ENCODE measurements at regions not wholly inside any gene's neighbourhood (a gene's known extent, or its start where the extent isn't known, plus 50 kb on each side); places are given as distances from the start of the nearest gene placed in this dataset.
"Not testable (repeated sequence)": the region's sequence is repeated elsewhere in the genome, so short reads cannot be mapped to it uniquely, and the experiment has no call there.

GRCh38 chr6:50555982-50556381, 157.3 kb upstream of the TFAP2D start:
- intact Hi-C loops (cut with DNase I) = no loop called here
- H3K4me1 ChIP-seq (ENCODE audit: control insufficient read depth in 1 of 2, insufficient read depth in 2 of 2, low read length in 2 of 2) = no peaks in the 10 kb centered on the region
- no peaks in the 10 kb centered on the region for H3K36me3 ChIP-seq (ENCODE audit: control insufficient read depth in 1 of 2, insufficient read depth in 2 of 2, low read length in 1 of 2)
- H3K4me3 ChIP-seq (ENCODE audit: low read length in 2 of 2) = no peak overlapping the region
- H3K9me3 ChIP-seq (ENCODE audit: control insufficient read depth, low read length) = no peaks in the 10 kb centered on the region
- 63 to 64% methylated on average over 2 of the region's 2 CpGs for WGBS, 2 donors
- DNase-seq = no peak
- no peak for ATAC-seq (ENCODE audit: low FRiP score)
- H3K27me3 ChIP-seq (ENCODE audit: control insufficient read depth in 1 of 2, insufficient read depth in 2 of 2, low read length in 1 of 2) = no peaks in the 10 kb centered on the region
- H3K27ac ChIP-seq (ENCODE audit: low read depth in 1 of 2, low read length in 2 of 2) = no peak overlapping the region

GRCh38 chr6:50565004-50565403, 148.3 kb upstream of the TFAP2D start:
- Histone ChIP-seq H3K36me3 (ENCODE audit: control insufficient read depth in 1 of 2, insufficient read depth in 2 of 2, low read length in 1 of 2) (no peaks in the 10 kb centered on the region), H3K4me3 (ENCODE audit: low read length in 2 of 2) (no peak overlapping the region), H3K4me1 (ENCODE audit: control insufficient read depth in 1 of 2, insufficient read depth in 2 of 2, low read length in 2 of 2) (no peaks in the 10 kb centered on the region), H3K27me3 (ENCODE audit: control insufficient read depth in 1 of 2, insufficient read depth in 2 of 2, low read length in 1 of 2) (no peaks in the 10 kb centered on the region), H3K9me3 (ENCODE audit: control insufficient read depth, low read length) (peaks cover 1% of the 10 kb centered on the region), H3K27ac (ENCODE audit: low read depth in 1 of 2, low read length in 2 of 2) (no peak overlapping the region)
- 73% methylated on average over 1 of the region's 1 CpG for WGBS, 2 donors
- ATAC-seq (ENCODE audit: low FRiP score) (no peak), DNase-seq (no peak)
- intact Hi-C loops (cut with DNase I) = no loop called here

GRCh38 chr6:50571230-50571629, 142.1 kb upstream of the TFAP2D start:
- H3K36me3 ChIP-seq (ENCODE audit: control insufficient read depth in 1 of 2, insufficient read depth in 2 of 2, low read length in 1 of 2); DNase-seq; H3K27ac ChIP-seq (ENCODE audit: low read depth in 1 of 2, low read length in 2 of 2); H3K4me1 ChIP-seq (ENCODE audit: control insufficient read depth in 1 of 2, insufficient read depth in 2 of 2, low read length in 2 of 2); H3K27me3 ChIP-seq (ENCODE audit: control insufficient read depth in 1 of 2, insufficient read depth in 2 of 2, low read length in 1 of 2); H3K4me3 ChIP-seq (ENCODE audit: low read length in 2 of 2); H3K9me3 ChIP-seq (ENCODE audit: control insufficient read depth, low read length); ATAC-seq (ENCODE audit: low FRiP score); intact Hi-C loops (cut with DNase I): not testable (repeated sequence)
- WGBS, 2 donors = 91 to 95% methylated on average over 2 of the region's 2 CpGs

DNA sequence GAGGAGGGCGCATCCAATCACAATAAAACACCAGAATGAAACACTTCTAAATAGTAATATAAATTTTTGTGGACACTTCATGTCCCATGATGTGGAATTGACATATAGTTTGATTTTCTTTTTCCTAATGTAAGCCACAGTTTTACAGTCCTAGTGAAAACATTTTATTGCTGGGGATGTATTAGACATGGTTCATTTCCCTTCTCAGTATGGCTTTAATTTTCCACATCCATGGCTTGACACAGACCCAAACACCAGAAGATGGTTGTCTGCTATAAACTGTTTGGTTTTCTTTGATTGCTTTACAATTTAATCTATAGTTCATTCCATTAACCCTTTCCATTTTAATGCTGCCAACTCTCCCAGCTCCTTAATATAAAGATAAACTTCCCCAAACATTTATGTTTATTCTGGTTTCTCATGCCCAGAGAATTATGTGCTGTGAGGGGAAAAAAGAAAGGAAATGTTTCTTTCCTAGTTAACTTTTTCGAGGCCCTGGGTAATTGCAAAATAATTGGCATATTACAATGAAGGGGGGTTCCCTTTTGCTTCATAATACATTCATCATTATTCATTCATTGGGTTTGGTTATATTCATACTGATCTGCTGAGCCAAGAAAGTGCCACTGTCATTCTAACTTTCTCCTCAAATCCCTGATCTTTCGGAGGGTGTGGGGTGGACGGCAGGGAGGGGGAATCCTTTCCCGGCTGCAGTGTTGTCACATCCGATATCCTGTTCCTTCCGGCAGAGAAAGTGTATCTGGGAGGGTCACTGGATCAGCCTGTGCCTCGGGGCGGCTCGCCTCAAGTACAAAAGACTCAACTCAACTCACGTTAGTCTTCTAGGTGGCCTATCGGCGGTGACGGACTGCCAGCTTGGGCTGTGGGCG, 127.6 kb upstream of the TFAP2D start:
- peak in 1 of 2 donors; percentile 34 for DNase-seq
- no peaks in the 10 kb centered on the region for H3K36me3 ChIP-seq (ENCODE audit: control insufficient read depth in 1 of 2, insufficient read depth in 2 of 2, low read length in 1 of 2)

DNA sequence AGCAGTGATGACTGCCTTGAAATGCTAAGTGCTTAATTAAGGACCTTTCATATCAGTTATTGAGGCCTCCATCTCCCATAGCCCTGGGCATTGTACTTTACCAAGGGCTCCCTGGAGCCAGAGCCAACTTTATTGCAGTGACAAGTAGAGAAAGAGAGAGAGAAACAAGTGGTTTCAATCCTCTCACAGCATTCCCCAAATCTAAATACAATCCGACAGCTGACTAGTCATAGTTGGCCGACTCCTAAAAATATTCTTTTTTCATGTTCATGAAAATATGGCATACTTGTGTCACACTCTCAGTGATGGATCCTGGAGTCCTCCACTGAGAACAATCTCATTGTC, 127.0 kb upstream of the TFAP2D start:
- intact Hi-C loops (cut with DNase I) = no loop called here
- no peak overlapping the region for H3K27ac ChIP-seq (ENCODE audit: low read depth in 1 of 2, low read length in 2 of 2)
- no peak for DNase-seq
- H3K4me1 ChIP-seq (ENCODE audit: control insufficient read depth in 1 of 2, insufficient read depth in 2 of 2, low read length in 2 of 2) = no peaks in the 10 kb centered on the region
- H3K27me3 ChIP-seq (ENCODE audit: control insufficient read depth in 1 of 2, insufficient read depth in 2 of 2, low read length in 1 of 2) = no peaks in the 10 kb centered on the region
- WGBS, 2 donors = 61 to 68% methylated on average over 2 of the region's 2 CpGs
- no peak for ATAC-seq (ENCODE audit: low FRiP score)
- no peaks in the 10 kb centered on the region for H3K36me3 ChIP-seq (ENCODE audit: control insufficient read depth in 1 of 2, insufficient read depth in 2 of 2, low read length in 1 of 2)
- no peaks in the 10 kb centered on the region for H3K9me3 ChIP-seq (ENCODE audit: control insufficient read depth, low read length)
- H3K4me3 ChIP-seq (ENCODE audit: low read length in 2 of 2) = no peak overlapping the region

More for the DNA sequence above, 127.6 kb upstream of the TFAP2D start:
- ATAC-seq (ENCODE audit: low FRiP score) = no peak
- H3K4me1 ChIP-seq (ENCODE audit: control insufficient read depth in 1 of 2, insufficient read depth in 2 of 2, low read length in 2 of 2) = no peaks in the 10 kb centered on the region
- intact Hi-C loops (cut with DNase I) = no loop called here
- H3K9me3 ChIP-seq (ENCODE audit: control insufficient read depth, low read length) = no peaks in the 10 kb centered on the region
- no peak overlapping the region for H3K27ac ChIP-seq (ENCODE audit: low read depth in 1 of 2, low read length in 2 of 2)
- 70 to 72% methylated on average over 15 of the region's 15 CpGs for WGBS, 2 donors
- H3K27me3 ChIP-seq (ENCODE audit: control insufficient read depth in 1 of 2, insufficient read depth in 2 of 2, low read length in 1 of 2) = no peaks in the 10 kb centered on the region
- no peak overlapping the region for H3K4me3 ChIP-seq (ENCODE audit: low read length in 2 of 2)

- Histone ChIP-seq H3K4me1 (ENCODE audit: control insufficient read depth in 1 of 2, insufficient read depth in 2 of 2, low read length in 2 of 2) (no peaks in the 10 kb centered on the region), H3K4me3 (ENCODE audit: low read length in 2 of 2) (no peak overlapping the region), H3K27ac (ENCODE audit: low read depth in 1 of 2, low read length in 2 of 2) (no peak overlapping the region), H3K27me3 (ENCODE audit: control insufficient read depth in 1 of 2, insufficient read depth in 2 of 2, low read length in 1 of 2) (peaks cover 0 to 4% of the 10 kb centered on the region in 2 donors), H3K9me3 (ENCODE audit: control insufficient read depth, low read length) (no peaks in the 10 kb centered on the region), H3K36me3 (ENCODE audit: control insufficient read depth in 1 of 2, insufficient read depth in 2 of 2, low read length in 1 of 2) (no peaks in the 10 kb centered on the region)
- intact Hi-C loops (cut with DNase I) = no loop called here
- 60% methylated on average over 5 of the region's 5 CpGs for WGBS, 2 donors
- ATAC-seq (ENCODE audit: low FRiP score) (no peak), DNase-seq (no peak)
These were observed 123.4 kb upstream of the TFAP2D start for GRCh38 chr6:50589751-50590470.

DNA sequence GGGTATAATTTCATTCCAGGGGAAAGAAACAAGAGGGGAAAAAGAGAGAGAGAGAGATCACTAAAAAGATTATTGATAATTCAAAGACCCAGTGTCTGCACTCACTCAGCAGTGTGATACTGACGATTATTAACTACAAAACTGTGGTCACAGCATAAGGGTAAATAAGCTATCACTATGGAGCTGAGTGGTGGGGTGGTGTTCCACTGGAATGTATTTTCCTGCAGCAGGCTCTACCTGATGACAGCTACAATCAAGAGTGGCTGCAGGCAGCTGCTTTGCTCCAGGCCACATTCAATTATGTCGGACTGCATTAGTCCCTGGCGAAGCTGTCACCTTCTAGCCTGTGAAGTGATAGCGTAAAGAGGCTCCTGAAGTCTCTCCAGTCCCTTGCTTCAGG, 122.2 kb upstream of the TFAP2D start:
- Histone ChIP-seq H3K4me3 (ENCODE audit: low read length in 2 of 2) (no peak overlapping the region), H3K9me3 (ENCODE audit: control insufficient read depth, low read length) (no peaks in the 10 kb centered on the region), H3K27me3 (ENCODE audit: control insufficient read depth in 1 of 2, insufficient read depth in 2 of 2, low read length in 1 of 2) (peaks cover 0 to 4% of the 10 kb centered on the region in 2 donors), H3K36me3 (ENCODE audit: control insufficient read depth in 1 of 2, insufficient read depth in 2 of 2, low read length in 1 of 2) (no peaks in the 10 kb centered on the region), H3K4me1 (ENCODE audit: control insufficient read depth in 1 of 2, insufficient read depth in 2 of 2, low read length in 2 of 2) (no peaks in the 10 kb centered on the region), H3K27ac (ENCODE audit: low read depth in 1 of 2, low read length in 2 of 2) (no peak overlapping the region)
- intact Hi-C loops (cut with DNase I) = no loop called here
- peak in 1 of 2 donors; percentile 27 for DNase-seq
- WGBS, 2 donors = 16 to 27% methylated on average over 4 of the region's 4 CpGs
- ATAC-seq (ENCODE audit: low FRiP score) = no peak

DNA sequence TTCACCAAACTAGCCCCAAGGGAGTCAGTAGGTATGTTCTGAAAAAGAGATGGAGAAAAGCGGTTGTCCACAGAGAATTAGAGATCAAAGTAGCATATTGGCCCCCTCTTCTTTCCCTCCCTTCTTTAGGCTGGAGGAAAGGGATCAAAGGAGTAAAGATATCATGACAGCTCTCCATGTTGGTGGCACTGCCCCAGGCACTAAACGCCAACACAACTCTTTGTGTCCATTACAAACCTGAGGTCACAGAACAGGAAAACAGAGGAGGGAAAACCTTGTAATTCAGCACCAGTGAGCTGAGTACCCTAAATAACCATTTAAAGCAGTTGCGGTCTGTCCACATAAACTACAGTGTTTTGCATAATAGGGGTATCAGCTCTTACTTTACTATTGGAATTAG, 113.0 kb upstream of the TFAP2D start:
- H3K4me3 ChIP-seq (ENCODE audit: low read length in 2 of 2) = no peak overlapping the region
- no peak for DNase-seq
- intact Hi-C loops (cut with DNase I) = loop anchor here (5.0 to 10.0 kb wide), 2 partner anchors 468 to 475 kb away; no protein-coding TSS in a partner anchor
- no peaks in the 10 kb centered on the region for H3K9me3 ChIP-seq (ENCODE audit: control insufficient read depth, low read length)
- H3K27me3 ChIP-seq (ENCODE audit: control insufficient read depth in 1 of 2, insufficient read depth in 2 of 2, low read length in 1 of 2) = no peaks in the 10 kb centered on the region
- no peaks in the 10 kb centered on the region for H3K4me1 ChIP-seq (ENCODE audit: control insufficient read depth in 1 of 2, insufficient read depth in 2 of 2, low read length in 2 of 2)
- no peaks in the 10 kb centered on the region for H3K36me3 ChIP-seq (ENCODE audit: control insufficient read depth in 1 of 2, insufficient read depth in 2 of 2, low read length in 1 of 2)
- no peak for ATAC-seq (ENCODE audit: low FRiP score)
- H3K27ac ChIP-seq (ENCODE audit: low read depth in 1 of 2, low read length in 2 of 2) = no peak overlapping the region
- 69 to 73% methylated on average over 3 of the region's 3 CpGs for WGBS, 2 donors

GRCh38 chr6:50602292-50602691, 111.0 kb upstream of the TFAP2D start:
- DNase-seq (no peak), ATAC-seq (ENCODE audit: low FRiP score) (no peak)
- intact Hi-C loops (cut with DNase I) = loop anchor here (5.0 to 10.0 kb wide), 2 partner anchors 470 to 477 kb away; no protein-coding TSS in a partner anchor
- WGBS, 2 donors = 34 to 36% methylated on average over 2 of the region's 2 CpGs
- no peak overlapping the region for H3K27ac ChIP-seq (ENCODE audit: low read depth in 1 of 2, low read length in 2 of 2)
- H3K4me3 ChIP-seq (ENCODE audit: low read length in 2 of 2) = no peak overlapping the region
- H3K36me3 ChIP-seq (ENCODE audit: control insufficient read depth in 1 of 2, insufficient read depth in 2 of 2, low read length in 1 of 2) = no peaks in the 10 kb centered on the region
- H3K4me1 ChIP-seq (ENCODE audit: control insufficient read depth in 1 of 2, insufficient read depth in 2 of 2, low read length in 2 of 2) = no peaks in the 10 kb centered on the region
- H3K9me3 ChIP-seq (ENCODE audit: control insufficient read depth, low read length) = no peaks in the 10 kb centered on the region
- H3K27me3 ChIP-seq (ENCODE audit: control insufficient read depth in 1 of 2, insufficient read depth in 2 of 2, low read length in 1 of 2) = no peaks in the 10 kb centered on the region
